Caco-2 (cell line): ENCODE measurements at regions not wholly inside any gene's neighbourhood (a gene's known extent, or its start where the extent isn't known, plus 50 kb on each side); places are given as distances from the start of the nearest gene placed in this dataset.

Experiments used
- BruUV-seq: library from RNA; stranded (reverse); fragments of 400-500 nt; replicated peaks from 2 replicates; lab custom pipeline; 2021; lab: Mats Ljungman, UMichigan
- CTCF ChIA-PET: fragments of 300-600 bp; sonication (Branson Sonifier 250); formaldehyde crosslinking; loops from one replicate; lab custom pipeline; 2022; ENCODE audit warnings: antibody characterized with exemption; lab: Charles Lee
- POLR2A ChIA-PET: fragments of 300-600 bp; sonication (Branson Sonifier 250); formaldehyde crosslinking; loops from one replicate; lab custom pipeline; 2022; ENCODE audit warnings: antibody characterized with exemption; lab: Charles Lee
- DNase-seq, 2 experiments: peaks; one replicate each; pipeline versions ENCODE4 v3.0.0 to v3.0.0-alpha.2; 2020 to 2022
- H3K27me3 ChIP-seq: replicated peaks from 2 replicates; pipeline ENCODE4 v1.6.0; 2011; ENCODE audit warnings: low read length; ENCODE audit not compliant: control insufficient read depth, insufficient read depth
- H3K36me3 ChIP-seq: 2 replicates; pipeline ENCODE4 v1.5.1; 2011; ENCODE audit warnings: low read length; ENCODE audit not compliant: control insufficient read depth, insufficient read depth
- H3K4me1 ChIP-seq: fragments of 250-450 bp; sonication (Bioruptor Pico); 2 replicates; pipeline ENCODE4 v1.5.1; 2020; ENCODE audit warnings: mild to moderate bottlenecking
- H3K4me3 ChIP-seq: 2 replicates; pipeline ENCODE4 v1.5.1; 2011; ENCODE audit warnings: low read depth, mild to moderate bottlenecking, control low read depth, low read length
- H3K9me3 ChIP-seq: fragments of 250-450 bp; sonication (Bioruptor Pico); 2 replicates; pipeline ENCODE4 v1.5.1; 2020; ENCODE audit warnings: mild to moderate bottlenecking, moderate library complexity
- H3K27ac Mint-ChIP-seq: one replicate; pipeline ENCODE4 v1.8.0; 2022; ENCODE audit warnings: mixed read lengths; ENCODE audit not compliant: unreplicated experiment
- H3K27me3 Mint-ChIP-seq: one replicate; pipeline ENCODE4 v1.8.0; 2022; ENCODE audit warnings: mixed read lengths; ENCODE audit not compliant: insufficient read depth, unreplicated experiment
- H3K36me3 Mint-ChIP-seq: one replicate; pipeline ENCODE4 v1.8.0; 2022; ENCODE audit warnings: mild to moderate bottlenecking, mixed read lengths; ENCODE audit not compliant: insufficient read depth, unreplicated experiment
- H3K4me1 Mint-ChIP-seq: one replicate; pipeline ENCODE4 v1.8.0; 2022; ENCODE audit warnings: low read depth, mixed read lengths; ENCODE audit not compliant: unreplicated experiment
- H3K4me3 Mint-ChIP-seq: one replicate; pipeline ENCODE4 v1.8.0; 2022; ENCODE audit warnings: mild to moderate bottlenecking, moderate library complexity, mixed read lengths; ENCODE audit not compliant: unreplicated experiment
- H3K9me3 Mint-ChIP-seq: one replicate; pipeline ENCODE4 v1.8.0; 2022; ENCODE audit warnings: mixed read lengths; ENCODE audit not compliant: unreplicated experiment
- intact Hi-C: fragments of 100-400 bp; cut with micrococcal nuclease; formaldehyde crosslinking; loops from one replicate; pipeline ENCODE4 v1.10.0; 2022; ENCODE audit not compliant: unreplicated experiment
- TF ChIP-seq, protein P1 (sequence below), 2 experiments: fragments of 200-600 bp in 1 of 2; IDR thresholded peaks; 1 replicate in 1 of 2; 2 replicates in 1 of 2; pipeline versions ENCODE4 v1.5.1 to v1.8.0; 2011 to 2022; ENCODE audit warnings: antibody characterized with exemption in 1 of 2, control low read depth in 1 of 2, inconsistent platforms in 1 of 2, low read depth in 1 of 2, low read length in 1 of 2, mild to moderate bottlenecking in 1 of 2, moderate library complexity in 1 of 2; ENCODE audit not compliant: insufficient read depth in 1 of 2, severe bottlenecking in 1 of 2, unreplicated experiment in 1 of 2

DNA sequence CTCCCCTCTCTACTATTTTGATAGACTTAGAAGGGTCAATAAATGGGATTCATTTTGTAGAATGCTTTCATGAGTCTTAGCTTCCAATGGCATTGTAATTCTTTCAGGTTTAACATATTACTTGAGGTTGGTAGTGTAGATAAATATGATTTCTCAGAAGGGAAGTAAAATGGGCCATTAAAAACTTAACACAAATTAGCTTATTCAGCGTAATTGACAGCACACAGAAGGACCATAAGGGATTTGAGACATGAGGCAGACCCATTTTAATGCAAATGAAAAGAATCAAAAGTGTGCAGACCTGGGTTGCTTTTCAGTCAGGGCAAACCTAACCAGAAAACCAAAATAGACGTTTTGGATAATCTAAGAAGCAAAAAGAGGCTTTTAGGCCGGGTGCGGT is 156.6 kb upstream of the CNTNAP2 start:
- H3K4me1 ChIP-seq: no peaks in the 10 kb centered on the region
- Mint-ChIP-seq H3K9me3 (no peaks in the 10 kb centered on the region), H3K27me3 (no peaks in the 10 kb centered on the region), H3K27ac (no peak overlapping the region), H3K36me3 (no peaks in the 10 kb centered on the region), H3K4me3 (no peak overlapping the region), H3K4me1 (no peaks in the 10 kb centered on the region)
- no peaks in the 10 kb centered on the region for H3K36me3 ChIP-seq
- intact Hi-C loops: no loop called here
- no TSS peak for BruUV-seq
- H3K27me3 ChIP-seq: no peaks in the 10 kb centered on the region
- H3K9me3 ChIP-seq: no peaks in the 10 kb centered on the region
- CTCF ChIA-PET: no interaction called here
- TF ChIP-seq, protein P1, sequence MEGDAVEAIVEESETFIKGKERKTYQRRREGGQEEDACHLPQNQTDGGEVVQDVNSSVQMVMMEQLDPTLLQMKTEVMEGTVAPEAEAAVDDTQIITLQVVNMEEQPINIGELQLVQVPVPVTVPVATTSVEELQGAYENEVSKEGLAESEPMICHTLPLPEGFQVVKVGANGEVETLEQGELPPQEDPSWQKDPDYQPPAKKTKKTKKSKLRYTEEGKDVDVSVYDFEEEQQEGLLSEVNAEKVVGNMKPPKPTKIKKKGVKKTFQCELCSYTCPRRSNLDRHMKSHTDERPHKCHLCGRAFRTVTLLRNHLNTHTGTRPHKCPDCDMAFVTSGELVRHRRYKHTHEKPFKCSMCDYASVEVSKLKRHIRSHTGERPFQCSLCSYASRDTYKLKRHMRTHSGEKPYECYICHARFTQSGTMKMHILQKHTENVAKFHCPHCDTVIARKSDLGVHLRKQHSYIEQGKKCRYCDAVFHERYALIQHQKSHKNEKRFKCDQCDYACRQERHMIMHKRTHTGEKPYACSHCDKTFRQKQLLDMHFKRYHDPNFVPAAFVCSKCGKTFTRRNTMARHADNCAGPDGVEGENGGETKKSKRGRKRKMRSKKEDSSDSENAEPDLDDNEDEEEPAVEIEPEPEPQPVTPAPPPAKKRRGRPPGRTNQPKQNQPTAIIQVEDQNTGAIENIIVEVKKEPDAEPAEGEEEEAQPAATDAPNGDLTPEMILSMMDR (IDR thresholded peaks at IDR 0.05; ENCODE audit: insufficient read depth in 1 of 2, low read depth in 1 of 2, low read length in 1 of 2, severe bottlenecking in 1 of 2, unreplicated experiment in 1 of 2): no peak
- no peak overlapping the region for H3K4me3 ChIP-seq
- no peak for DNase-seq
- POLR2A ChIA-PET: no interaction called here

DNA sequence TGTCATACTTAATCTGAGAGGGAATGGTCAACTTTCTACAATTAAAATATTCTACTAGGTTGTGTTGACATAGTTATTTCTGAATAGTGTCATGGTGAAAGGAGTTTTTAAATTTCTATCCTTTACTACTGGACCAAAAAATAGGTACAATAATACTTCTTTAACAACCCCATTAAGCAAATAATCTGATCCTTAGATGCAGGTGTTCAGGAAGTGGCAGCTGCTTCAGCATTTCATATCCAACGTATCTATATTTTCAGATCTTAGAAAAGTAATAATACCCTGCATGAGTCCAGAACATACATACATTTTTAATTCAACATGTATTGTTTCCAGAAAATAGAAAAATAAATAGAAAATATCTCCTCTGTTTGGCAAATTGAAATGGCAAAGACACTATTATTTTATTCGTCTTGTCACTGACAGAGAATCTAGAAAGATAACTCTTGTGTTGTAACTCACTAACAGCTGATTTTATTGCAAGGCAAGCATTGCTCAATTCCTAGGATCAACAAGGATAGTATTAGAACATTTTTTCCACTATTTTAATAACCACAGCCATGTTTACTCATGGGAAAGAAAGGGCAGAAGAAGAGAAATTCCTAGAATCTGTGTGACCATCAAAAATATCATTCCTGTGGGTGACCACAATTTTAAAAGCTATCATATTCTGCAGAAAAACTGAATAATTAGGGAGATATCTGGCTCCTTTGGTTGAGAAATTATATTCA is 159.3 kb upstream of the CNTNAP2 start:
- no TSS peak for BruUV-seq
- no peaks in the 10 kb centered on the region for H3K4me1 Mint-ChIP-seq
- no peaks in the 10 kb centered on the region for H3K9me3 Mint-ChIP-seq
- Histone ChIP-seq H3K9me3 (no peaks in the 10 kb centered on the region), H3K27me3 (no peaks in the 10 kb centered on the region), H3K4me1 (no peaks in the 10 kb centered on the region), H3K4me3 (no peak overlapping the region), H3K36me3 (no peaks in the 10 kb centered on the region)
- intact Hi-C loops: no loop called here
- DNase-seq: no peak
- CTCF ChIA-PET: no interaction called here
- TF ChIP-seq, protein P1 (IDR thresholded peaks at IDR 0.05; ENCODE audit: insufficient read depth in 1 of 2, low read depth in 1 of 2, low read length in 1 of 2, severe bottlenecking in 1 of 2, unreplicated experiment in 1 of 2): no peak
- no peak overlapping the region for H3K27ac Mint-ChIP-seq
- POLR2A ChIA-PET: no interaction called here
- no peaks in the 10 kb centered on the region for H3K36me3 Mint-ChIP-seq
- H3K27me3 Mint-ChIP-seq: no peaks in the 10 kb centered on the region
- no peak overlapping the region for H3K4me3 Mint-ChIP-seq

DNA sequence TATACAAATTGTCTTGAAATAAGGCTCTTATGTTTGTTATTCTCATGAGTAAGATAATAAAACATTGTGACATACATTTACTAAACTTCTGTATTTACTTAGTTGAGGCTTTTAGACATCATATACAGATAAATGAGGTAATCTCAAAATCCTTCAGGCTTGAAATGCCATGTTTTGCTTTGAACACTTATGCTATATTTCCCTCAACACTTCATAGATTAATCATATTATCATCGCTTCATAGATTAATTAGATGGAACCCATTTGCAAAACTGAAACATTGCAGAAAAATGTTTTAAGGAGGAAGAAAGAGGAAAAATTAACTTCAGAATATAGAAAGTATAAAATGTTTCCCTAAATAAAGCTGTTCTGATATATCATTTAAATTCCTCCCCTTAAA is 165.0 kb upstream of the CNTNAP2 start:
- no peaks in the 10 kb centered on the region for H3K27me3 Mint-ChIP-seq
- Histone ChIP-seq H3K4me3 (no peak overlapping the region), H3K4me1 (no peaks in the 10 kb centered on the region), H3K9me3 (no peaks in the 10 kb centered on the region), H3K27me3 (no peaks in the 10 kb centered on the region), H3K36me3 (no peaks in the 10 kb centered on the region)
- no peak overlapping the region for H3K27ac Mint-ChIP-seq
- peaks cover 18% of the 10 kb centered on the region for H3K9me3 Mint-ChIP-seq
- no peak for DNase-seq
- TF ChIP-seq, protein P1 (IDR thresholded peaks at IDR 0.05; ENCODE audit: insufficient read depth in 1 of 2, low read depth in 1 of 2, low read length in 1 of 2, severe bottlenecking in 1 of 2, unreplicated experiment in 1 of 2): no peak
- H3K4me1 Mint-ChIP-seq: no peaks in the 10 kb centered on the region
- no TSS peak for BruUV-seq
- intact Hi-C loops: no loop called here
- H3K36me3 Mint-ChIP-seq: no peaks in the 10 kb centered on the region
- CTCF ChIA-PET: no interaction called here
- POLR2A ChIA-PET: no interaction called here
- no peak overlapping the region for H3K4me3 Mint-ChIP-seq
